ENCODE measurements at regions not wholly inside any gene's neighbourhood (a gene's known extent, or its start where the extent isn't known, plus 50 kb on each side); places are given as distances from the start of the nearest gene placed in this dataset.

- TF ChIP-seq POLR2AphosphoS5 (IDR thresholded peaks at IDR 0.05), result no peak
- no peak for TF ChIP-seq POLR2A (IDR thresholded peaks at IDR 0.05)
- TF ChIP-seq CTCF (IDR thresholded peaks at IDR 0.05), result no peak
- no peak for TF ChIP-seq EP300 (IDR thresholded peaks at IDR 0.05)
Observed at GRCh38 chr14:101050901-101051490, 147.5 kb upstream of the RTL1 start.
